Activated CD8-positive, alpha-beta T cell treated with anti-CD3 and anti-CD28 coated beads for 36 hours (primary cell): ENCODE measurements at regions not wholly inside any gene's neighbourhood (a gene's known extent, or its start where the extent isn't known, plus 50 kb on each side); places are given as distances from the start of the nearest gene placed in this dataset.

ENCODE experiments used
- ATAC-seq: fragments of 200-7000 bp; cut with Tn5 transposase; one replicate; pipeline ENCODE4 v1.10.0; 2021; ENCODE audit warnings: mild to moderate bottlenecking, moderate library complexity
- CTCF ChIA-PET: fragments of 350-600 bp; sonication (Branson Sonifier 250); formaldehyde crosslinking; loops from one replicate; lab custom pipeline; 2021; ENCODE audit warnings: antibody characterized with exemption; lab: Charles Lee
- POLR2A ChIA-PET: fragments of 350-600 bp; sonication (Branson Sonifier 250); formaldehyde crosslinking; loops from one replicate; lab custom pipeline; 2021; ENCODE audit warnings: antibody characterized with exemption; lab: Charles Lee
- DNase-seq: peaks from one replicate; pipeline ENCODE4 v3.0.0-alpha.2; 2020
- H3K27ac Mint-ChIP-seq: one replicate; pipeline ENCODE4 v1.8.0; 2021; ENCODE audit warnings: mild to moderate bottlenecking, mixed read lengths
- H3K27me3 Mint-ChIP-seq: one replicate; pipeline ENCODE4 v1.8.0; 2021; ENCODE audit warnings: mixed read lengths
- H3K36me3 Mint-ChIP-seq: one replicate; pipeline ENCODE4 v1.8.0; 2021; ENCODE audit warnings: low read depth, mixed read lengths
- H3K4me1 Mint-ChIP-seq: one replicate; pipeline ENCODE4 v1.8.0; 2021; ENCODE audit warnings: low read depth, mixed read lengths
- H3K4me3 Mint-ChIP-seq: one replicate; pipeline ENCODE4 v1.8.0; 2021; ENCODE audit warnings: mild to moderate bottlenecking, moderate library complexity, mixed read lengths
- H3K9me3 Mint-ChIP-seq: one replicate; pipeline ENCODE4 v1.8.0; 2021; ENCODE audit warnings: mixed read lengths
- intact Hi-C: fragments of 100-400 bp; cut with micrococcal nuclease; formaldehyde crosslinking; loops from one replicate; pipeline ENCODE4 v1.10.0; 2022
- TF ChIP-seq, protein P1 (sequence below): fragments of 200-600 bp; IDR thresholded peaks from one replicate; pipeline ENCODE4 v1.8.0; 2022; ENCODE audit warnings: antibody characterized with exemption, mild to moderate bottlenecking

GRCh38 chr6:40695750-40696415 lies 108.7 kb upstream of the LRFN2 start:
- no peak for ATAC-seq
- no peak overlapping the region for H3K27ac Mint-ChIP-seq
- no peak for DNase-seq
- H3K4me3 Mint-ChIP-seq = no peak overlapping the region
- no peaks in the 10 kb centered on the region for H3K36me3 Mint-ChIP-seq
- TF ChIP-seq, protein P1, sequence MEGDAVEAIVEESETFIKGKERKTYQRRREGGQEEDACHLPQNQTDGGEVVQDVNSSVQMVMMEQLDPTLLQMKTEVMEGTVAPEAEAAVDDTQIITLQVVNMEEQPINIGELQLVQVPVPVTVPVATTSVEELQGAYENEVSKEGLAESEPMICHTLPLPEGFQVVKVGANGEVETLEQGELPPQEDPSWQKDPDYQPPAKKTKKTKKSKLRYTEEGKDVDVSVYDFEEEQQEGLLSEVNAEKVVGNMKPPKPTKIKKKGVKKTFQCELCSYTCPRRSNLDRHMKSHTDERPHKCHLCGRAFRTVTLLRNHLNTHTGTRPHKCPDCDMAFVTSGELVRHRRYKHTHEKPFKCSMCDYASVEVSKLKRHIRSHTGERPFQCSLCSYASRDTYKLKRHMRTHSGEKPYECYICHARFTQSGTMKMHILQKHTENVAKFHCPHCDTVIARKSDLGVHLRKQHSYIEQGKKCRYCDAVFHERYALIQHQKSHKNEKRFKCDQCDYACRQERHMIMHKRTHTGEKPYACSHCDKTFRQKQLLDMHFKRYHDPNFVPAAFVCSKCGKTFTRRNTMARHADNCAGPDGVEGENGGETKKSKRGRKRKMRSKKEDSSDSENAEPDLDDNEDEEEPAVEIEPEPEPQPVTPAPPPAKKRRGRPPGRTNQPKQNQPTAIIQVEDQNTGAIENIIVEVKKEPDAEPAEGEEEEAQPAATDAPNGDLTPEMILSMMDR = no peak
- ChIA-PET CTCF (no interaction called here), POLR2A (no interaction called here)
- H3K27me3 Mint-ChIP-seq = peaks cover 1% of the 10 kb centered on the region
- no peaks in the 10 kb centered on the region for H3K9me3 Mint-ChIP-seq
- no peaks in the 10 kb centered on the region for H3K4me1 Mint-ChIP-seq
- intact Hi-C loops = no loop called here

GRCh38 chr6:40695114-40695513 lies 108.0 kb upstream of the LRFN2 start:
- DNase-seq (no peak), ATAC-seq (peak; percentile 45)
- Mint-ChIP-seq H3K27me3 (peaks cover 1% of the 10 kb centered on the region), H3K9me3 (no peaks in the 10 kb centered on the region), H3K4me3 (no peak overlapping the region), H3K27ac (no peak overlapping the region), H3K4me1 (no peaks in the 10 kb centered on the region), H3K36me3 (no peaks in the 10 kb centered on the region)
- intact Hi-C loops = no loop called here
- ChIA-PET POLR2A (no interaction called here), CTCF (no interaction called here)
- TF ChIP-seq, protein P1 = no peak

DNA sequence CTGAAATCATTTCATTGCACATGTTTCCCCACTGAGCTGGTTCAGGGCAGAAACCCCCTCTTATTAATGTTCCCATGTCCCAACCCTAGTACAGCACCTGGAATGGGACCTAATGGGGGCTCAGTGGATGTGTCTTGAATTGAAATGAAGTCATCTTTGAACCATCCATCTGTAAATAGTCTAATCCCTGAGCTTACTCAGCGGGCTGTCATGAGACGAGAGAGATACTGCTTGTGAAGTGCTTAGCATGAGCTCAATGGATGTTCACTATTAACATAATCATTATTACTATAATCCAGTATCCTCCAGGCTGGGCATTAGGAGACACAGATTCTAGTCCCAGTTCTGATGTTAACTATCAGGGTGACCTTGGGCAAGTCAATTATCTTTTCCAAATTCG lies 106.6 kb upstream of the LRFN2 start:
- Mint-ChIP-seq H3K36me3 (no peaks in the 10 kb centered on the region), H3K27me3 (peaks cover 5% of the 10 kb centered on the region), H3K4me3 (no peak overlapping the region), H3K4me1 (no peaks in the 10 kb centered on the region), H3K27ac (no peak overlapping the region), H3K9me3 (no peaks in the 10 kb centered on the region)
- TF ChIP-seq, protein P1 = no peak
- intact Hi-C loops = no loop called here
- no peak for ATAC-seq
- ChIA-PET POLR2A (no interaction called here), CTCF (no interaction called here)
- no peak for DNase-seq

DNA sequence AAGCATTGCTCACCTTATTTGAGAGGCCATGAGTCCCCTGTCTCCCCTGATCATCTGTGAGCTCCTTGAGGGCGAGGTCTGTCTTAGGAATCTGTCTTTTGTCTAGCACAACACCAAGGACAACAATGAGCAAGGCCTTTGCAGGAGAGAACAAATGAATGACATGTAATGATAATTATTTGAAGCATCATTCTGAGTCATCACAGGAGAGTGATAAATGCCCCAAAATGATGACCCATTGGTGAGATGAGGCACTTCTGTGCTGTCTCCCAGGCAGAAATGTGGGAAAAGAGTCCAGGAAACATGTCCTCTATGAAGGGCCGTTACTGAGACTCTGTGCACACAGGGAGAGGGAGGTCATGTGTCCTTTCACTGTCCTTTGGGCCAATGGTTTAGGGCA lies 105.2 kb upstream of the LRFN2 start:
- peaks cover 7% of the 10 kb centered on the region for H3K27me3 Mint-ChIP-seq
- H3K4me1 Mint-ChIP-seq = no peaks in the 10 kb centered on the region

GRCh38 chr6:40689185-40689584 lies 102.0 kb upstream of the LRFN2 start:
- DNase-seq (no peak), ATAC-seq (no peak)
- Mint-ChIP-seq H3K27me3 (peaks cover 14% of the 10 kb centered on the region), H3K27ac (no peak overlapping the region), H3K4me3 (no peak overlapping the region), H3K4me1 (no peaks in the 10 kb centered on the region), H3K9me3 (peaks cover 5% of the 10 kb centered on the region), H3K36me3 (peaks cover 1% of the 10 kb centered on the region)
- POLR2A ChIA-PET = no interaction called here
- intact Hi-C loops = no loop called here
- TF ChIP-seq, protein P1 = no peak
- CTCF ChIA-PET = no interaction called here

More for the DNA sequence above, 105.2 kb upstream of the LRFN2 start:
- Mint-ChIP-seq H3K36me3 (no peaks in the 10 kb centered on the region), H3K27ac (no peak overlapping the region), H3K9me3 (no peaks in the 10 kb centered on the region), H3K4me3 (no peak overlapping the region)
- ATAC-seq (no peak), DNase-seq (no peak)
- CTCF ChIA-PET = no interaction called here
- intact Hi-C loops = no loop called here
- POLR2A ChIA-PET = no interaction called here
- TF ChIP-seq, protein P1 = no peak
